Nephron (organoid): ENCODE measurements at regions not wholly inside any gene's neighbourhood (a gene's known extent, or its start where the extent isn't known, plus 50 kb on each side); places are given as distances from the start of the nearest gene placed in this dataset.

Experiments
- H3K27ac Mint-ChIP-seq, 3 experiments: 2 replicates each; pipeline ENCODE4 v1.8.0; 2020; ENCODE audit warnings: mixed read lengths in 3 of 3, mild to moderate bottlenecking in 2 of 3, moderate library complexity in 1 of 3
- H3K27me3 Mint-ChIP-seq: 2 replicates; pipeline ENCODE4 v1.8.0; 2021; ENCODE audit warnings: low read depth, mild to moderate bottlenecking, moderate library complexity, mixed read lengths
- H3K36me3 Mint-ChIP-seq: 2 replicates; pipeline ENCODE4 v1.8.0; 2020; ENCODE audit warnings: low read depth, mixed read lengths
- H3K4me1 Mint-ChIP-seq: 2 replicates; pipeline ENCODE4 v1.8.0; 2020; ENCODE audit warnings: mixed read lengths
- H3K4me3 Mint-ChIP-seq, 3 experiments: 2 replicates each; pipeline ENCODE4 v1.8.0; 2020; ENCODE audit warnings: mild to moderate bottlenecking in 3 of 3, mixed read lengths in 3 of 3, moderate library complexity in 2 of 3
- H3K9me3 Mint-ChIP-seq: 2 replicates; pipeline ENCODE4 v1.8.0; 2020; ENCODE audit warnings: mixed read lengths
- CTCF ChIP-seq, 3 experiments: fragments of 200-600 bp; sonication (generic); IDR thresholded peaks; one replicate each; pipeline ENCODE4 v1.5.0; 2021; ENCODE audit warnings: antibody characterized with exemption in 3 of 3; ENCODE audit not compliant: unreplicated experiment in 3 of 3

DNA sequence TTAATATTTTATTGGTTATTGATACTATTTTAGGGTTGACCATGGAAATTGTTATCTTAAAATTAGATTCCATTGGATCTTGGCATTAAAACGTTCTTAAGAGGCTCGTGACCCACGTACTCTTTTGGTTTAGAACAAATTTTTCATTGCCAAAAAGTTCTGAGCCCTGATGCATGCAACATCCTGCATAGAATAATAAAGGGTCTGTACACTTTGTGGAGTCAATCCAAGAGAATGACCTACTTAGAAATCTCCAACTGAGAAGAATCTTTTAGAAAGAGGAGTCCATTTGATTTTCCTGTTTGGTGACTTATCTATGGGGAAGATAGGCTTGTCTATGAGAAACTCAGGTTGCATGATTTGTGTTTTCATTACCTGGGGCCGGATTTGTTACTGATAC is 404.2 kb upstream of the RGMA start:
- Mint-ChIP-seq H3K36me3 (no peaks in the 10 kb centered on the region), H3K9me3 (no peaks in the 10 kb centered on the region), H3K4me3 (no peak overlapping the region), H3K4me1 (peaks cover 44% of the 10 kb centered on the region), H3K27me3 (peaks cover 10% of the 10 kb centered on the region), H3K27ac (peak overlapping the region in 2 of 3 experiments; percentile 18 to 40)
- TF ChIP-seq CTCF (IDR thresholded peaks at IDR 0.05; ENCODE audit: unreplicated experiment in 3 of 3): no peak

GRCh38 chr15:93491291-93491690 is 402.3 kb upstream of the RGMA start:
- Mint-ChIP-seq H3K36me3 (no peaks in the 10 kb centered on the region), H3K4me1 (peaks cover 44% of the 10 kb centered on the region), H3K27me3 (peaks cover 10% of the 10 kb centered on the region)

GRCh38 chr15:93488296-93488713 is 399.3 kb upstream of the RGMA start:
- no peaks in the 10 kb centered on the region for H3K36me3 Mint-ChIP-seq
- no peak overlapping the region for H3K4me3 Mint-ChIP-seq
- H3K27me3 Mint-ChIP-seq: peaks cover 10% of the 10 kb centered on the region
- H3K9me3 Mint-ChIP-seq: no peaks in the 10 kb centered on the region
- peaks cover 57% of the 10 kb centered on the region for H3K4me1 Mint-ChIP-seq
- peak overlapping the region in 1 of 3 experiments; percentile 40 for H3K27ac Mint-ChIP-seq
- no peak for TF ChIP-seq CTCF (IDR thresholded peaks at IDR 0.05; ENCODE audit: unreplicated experiment in 3 of 3)

More at GRCh38 chr15:93491291-93491690, 402.3 kb upstream of the RGMA start:
- Mint-ChIP-seq H3K27ac (peak overlapping the region in 2 of 3 experiments; percentile 2 to 58), H3K4me3 (no peak overlapping the region), H3K9me3 (no peaks in the 10 kb centered on the region)
- no peak for TF ChIP-seq CTCF (IDR thresholded peaks at IDR 0.05; ENCODE audit: unreplicated experiment in 3 of 3)

GRCh38 chr15:93486407-93487117 is 397.6 kb upstream of the RGMA start:
- no peak for TF ChIP-seq CTCF (IDR thresholded peaks at IDR 0.05; ENCODE audit: unreplicated experiment in 3 of 3)
- Mint-ChIP-seq H3K9me3 (no peaks in the 10 kb centered on the region), H3K27me3 (peaks cover 10% of the 10 kb centered on the region), H3K4me3 (no peak overlapping the region), H3K36me3 (no peaks in the 10 kb centered on the region), H3K27ac (peak overlapping the region in 2 of 3 experiments; percentile 72 to 88), H3K4me1 (peaks cover 55% of the 10 kb centered on the region)

- H3K9me3 Mint-ChIP-seq: no peaks in the 10 kb centered on the region
- peak in 1 of 3 experiments; percentile 22 for TF ChIP-seq CTCF (IDR thresholded peaks at IDR 0.05; ENCODE audit: unreplicated experiment in 3 of 3)
- peaks cover 46% of the 10 kb centered on the region for H3K4me1 Mint-ChIP-seq
- H3K27ac Mint-ChIP-seq: peak overlapping the region in 2 of 3 experiments; percentile 72 to 88
- no peaks in the 10 kb centered on the region for H3K36me3 Mint-ChIP-seq
- peaks cover 4% of the 10 kb centered on the region for H3K27me3 Mint-ChIP-seq
- H3K4me3 Mint-ChIP-seq: no peak overlapping the region
Observed at GRCh38 chr15:93485438-93486327, 396.7 kb upstream of the RGMA start.
